ENCODE measurements at regions not wholly inside any gene's neighbourhood (a gene's known extent, or its start where the extent isn't known, plus 50 kb on each side); places are given as distances from the start of the nearest gene placed in this dataset.
A peak's percentile ranks its signal among the peaks of the same experiment; 100 is the strongest.

DNA sequence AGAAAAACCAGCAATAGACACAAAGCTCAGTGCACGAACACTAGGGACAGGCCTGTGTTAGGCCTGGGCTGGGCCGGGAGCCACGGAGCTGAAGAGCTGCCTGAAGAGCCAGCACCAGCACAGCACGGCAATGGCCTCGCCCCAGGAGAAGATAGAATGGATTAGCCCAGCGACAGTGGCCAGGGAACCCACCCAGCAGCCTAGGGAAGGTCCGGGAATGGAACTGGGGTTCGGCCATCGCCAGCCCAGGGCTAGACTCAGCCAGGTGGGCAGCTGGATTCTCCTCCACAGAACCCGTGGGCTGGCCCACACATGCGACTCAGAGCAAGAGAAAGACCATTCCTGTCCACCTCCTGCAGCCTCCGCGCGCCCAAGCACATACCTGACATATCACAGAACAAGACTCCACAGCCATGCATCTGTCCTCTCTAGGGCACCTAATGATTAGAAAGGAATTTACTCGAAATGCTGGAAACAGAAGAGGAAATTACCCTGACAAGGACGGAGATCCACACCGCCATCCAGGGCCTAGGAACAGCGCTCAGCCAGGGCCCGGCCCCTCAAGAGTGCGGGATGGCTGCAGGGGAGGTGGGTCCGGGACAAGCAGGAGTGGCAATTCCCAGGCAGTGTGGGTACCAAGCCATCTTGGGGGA is 82.8 kb downstream of the TMEM18 start:
- DNase-seq (ENCODE audit: low spot score in 2 of 2), result peak in 1 of 2 donors; percentile 69
- intact Hi-C loops (cut with DNase I; ENCODE audit: low total_unique reads), result no loop called here
- no peak overlapping the region for H3K4me3 ChIP-seq (ENCODE audit: low read depth, poor library complexity, severe bottlenecking)
- TF ChIP-seq POLR2A (IDR thresholded peaks at IDR 0.05) (no peak), CTCF (IDR thresholded peaks at IDR 0.05) (no peak)
- WGBS, 2 donors, result 87 to 90% methylated on average over 21 of the region's 21 CpGs

- WGBS, 2 donors, result 75 to 88% methylated on average over 17 of the region's 17 CpGs
- peak in 1 of 2 donors; percentile 34 for DNase-seq (ENCODE audit: low spot score in 2 of 2)
- no peak overlapping the region for H3K4me3 ChIP-seq (ENCODE audit: low read depth, poor library complexity, severe bottlenecking)
- intact Hi-C loops (cut with DNase I; ENCODE audit: low total_unique reads), result no loop called here
- TF ChIP-seq POLR2A (IDR thresholded peaks at IDR 0.05) (no peak), CTCF (IDR thresholded peaks at IDR 0.05) (no peak)
Measured at GRCh38 chr2:593356-594026, 83.7 kb downstream of the TMEM18 start.

GRCh38 chr2:592737-593136 is 84.5 kb downstream of the TMEM18 start:
- H3K4me3 ChIP-seq (ENCODE audit: low read depth, poor library complexity, severe bottlenecking), result no peak overlapping the region
- WGBS, 2 donors, result 97 to 99% methylated on average over 8 of the region's 8 CpGs
- peak in 1 of 2 donors; percentile 45 for DNase-seq (ENCODE audit: low spot score in 2 of 2)
- intact Hi-C loops (cut with DNase I; ENCODE audit: low total_unique reads), result no loop called here
- TF ChIP-seq POLR2A (IDR thresholded peaks at IDR 0.05), result no peak
- TF ChIP-seq CTCF (IDR thresholded peaks at IDR 0.05), result no peak

DNA sequence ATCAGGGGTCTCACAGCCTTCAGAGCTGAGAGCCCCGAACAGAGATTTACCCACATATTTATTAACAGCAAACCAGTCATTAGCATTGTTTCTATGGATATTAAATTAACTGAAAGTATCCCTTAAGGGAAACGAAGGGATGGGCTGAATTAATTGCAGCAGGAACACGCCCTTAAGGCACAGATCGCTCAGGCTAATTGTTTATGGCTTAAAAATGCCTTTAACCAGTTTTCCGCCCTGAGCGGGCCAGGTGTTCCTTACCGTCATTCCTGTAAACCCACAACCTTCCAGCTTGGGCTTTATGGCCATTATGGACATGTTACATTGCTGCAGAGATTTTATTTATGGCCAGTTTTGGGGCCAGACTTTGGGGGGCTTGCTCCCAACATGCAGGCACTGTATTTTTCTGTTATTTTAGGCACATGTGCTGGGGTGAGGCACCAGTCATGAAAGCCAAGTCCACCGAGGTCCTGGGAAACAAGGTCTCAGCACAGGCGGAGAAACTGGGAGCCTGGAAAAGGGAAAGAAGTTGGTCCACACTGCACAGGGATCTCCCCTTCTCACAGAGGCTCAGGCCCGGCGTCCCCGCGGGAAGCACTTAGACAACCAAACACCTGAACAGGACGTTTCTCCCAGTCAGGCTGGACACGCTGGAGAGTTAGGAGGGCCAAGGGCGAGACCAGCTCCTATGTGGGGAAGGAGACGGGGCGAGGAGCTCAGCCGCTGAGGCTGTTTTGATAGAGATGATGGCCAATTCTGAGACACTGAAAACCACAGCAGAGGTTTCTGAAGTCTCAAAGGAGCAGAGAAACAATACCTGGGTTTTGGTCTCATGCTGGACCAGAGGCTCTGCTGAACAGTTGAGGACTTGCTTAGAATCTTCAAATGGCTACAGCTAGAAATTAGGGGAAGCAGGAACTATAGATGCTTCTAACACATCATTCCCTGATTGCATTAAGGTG is 86.7 kb downstream of the TMEM18 start:
- DNase-seq (ENCODE audit: low spot score in 2 of 2), result peak in 1 of 2 donors; percentile 60
- intact Hi-C loops (cut with DNase I; ENCODE audit: low total_unique reads), result no loop called here
- 63 to 71% methylated on average over 19 of the region's 19 CpGs for WGBS, 2 donors
- no peak overlapping the region for H3K4me3 ChIP-seq (ENCODE audit: low read depth, poor library complexity, severe bottlenecking)
- TF ChIP-seq POLR2A (IDR thresholded peaks at IDR 0.05) (no peak), CTCF (IDR thresholded peaks at IDR 0.05) (no peak)

DNA sequence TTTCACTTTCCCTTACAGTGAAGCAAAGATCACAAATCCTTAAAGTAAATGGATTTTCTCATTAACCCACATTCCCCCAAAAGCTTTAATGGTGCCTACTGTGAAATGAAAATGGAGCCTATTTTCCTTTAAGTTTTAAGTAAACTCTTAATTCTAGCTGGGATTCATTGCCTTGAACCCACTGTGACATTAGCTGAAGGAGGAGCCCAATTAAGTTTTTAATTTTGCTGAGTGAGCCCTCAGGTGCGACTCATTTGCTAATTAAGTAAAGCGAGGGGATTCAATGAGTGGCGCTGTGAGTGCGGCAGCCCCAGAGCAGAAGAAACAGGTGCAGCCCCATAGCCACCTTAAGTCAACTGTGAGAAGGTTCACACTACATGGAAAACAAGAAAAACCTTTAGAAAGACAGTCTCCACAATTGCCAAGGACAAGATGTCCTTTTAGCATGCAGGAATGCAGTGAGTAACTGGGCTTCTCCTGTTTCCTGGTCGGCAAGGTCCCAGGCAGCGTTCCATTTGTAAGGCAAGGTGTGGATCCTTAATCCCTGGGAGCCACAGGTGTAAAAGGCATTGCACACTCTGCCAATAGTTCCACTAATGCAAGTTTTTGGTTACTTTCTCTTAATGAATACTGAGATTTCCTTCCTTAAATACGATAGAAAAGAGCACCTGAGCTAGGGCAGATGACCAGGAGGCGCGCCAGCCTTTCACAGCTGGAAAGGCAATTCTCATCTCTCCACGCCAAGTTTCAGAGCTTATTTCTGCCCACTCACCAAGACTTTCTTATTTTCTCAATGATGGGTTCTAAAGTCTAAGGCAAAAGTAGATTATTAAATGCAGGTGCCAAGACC is 87.7 kb downstream of the TMEM18 start:
- no peak overlapping the region for H3K4me3 ChIP-seq (ENCODE audit: low read depth, poor library complexity, severe bottlenecking)
- peak; percentile 31 to 68 for DNase-seq (ENCODE audit: low spot score in 2 of 2)
- intact Hi-C loops (cut with DNase I; ENCODE audit: low total_unique reads), result no loop called here

More for the DNA sequence above, 87.7 kb downstream of the TMEM18 start:
- no peak for TF ChIP-seq CTCF (IDR thresholded peaks at IDR 0.05)
- WGBS, 2 donors, result 58 to 60% methylated on average over 10 of the region's 10 CpGs
